ENCODE measurements at regions not wholly inside any gene's neighbourhood (a gene's known extent, or its start where the extent isn't known, plus 50 kb on each side); places are given as distances from the start of the nearest gene placed in this dataset.

DNA sequence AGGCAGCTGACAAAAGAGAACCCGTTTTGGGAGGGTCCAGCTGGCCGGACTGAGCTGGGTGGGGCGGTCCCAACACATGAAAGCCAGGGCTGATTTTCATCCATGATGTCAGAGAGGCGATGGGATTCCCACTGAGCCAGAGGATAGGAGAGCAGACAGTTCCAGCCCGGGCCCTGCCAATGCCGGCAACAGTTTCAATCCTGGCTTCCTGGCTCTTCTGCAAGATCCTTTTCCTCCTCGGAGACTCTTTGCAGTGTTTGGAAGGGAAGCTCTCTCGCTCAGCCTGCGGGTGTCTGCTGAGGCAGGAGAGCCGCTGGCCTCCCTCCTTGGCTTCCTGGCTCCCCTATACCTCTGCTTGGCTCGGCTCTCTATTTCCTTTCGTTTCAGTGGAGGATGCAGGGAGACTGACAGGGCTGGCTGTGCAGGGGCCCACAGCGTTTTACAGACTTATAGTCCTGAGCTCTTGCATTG lies 145.5 kb upstream of the SOX9 start:
- no peak for TF ChIP-seq EZH2 (IDR thresholded peaks at IDR 0.05; ENCODE audit: borderline replicate concordance, low read depth, low read length, poor library complexity, severe bottlenecking)
- TF ChIP-seq, protein P1, sequence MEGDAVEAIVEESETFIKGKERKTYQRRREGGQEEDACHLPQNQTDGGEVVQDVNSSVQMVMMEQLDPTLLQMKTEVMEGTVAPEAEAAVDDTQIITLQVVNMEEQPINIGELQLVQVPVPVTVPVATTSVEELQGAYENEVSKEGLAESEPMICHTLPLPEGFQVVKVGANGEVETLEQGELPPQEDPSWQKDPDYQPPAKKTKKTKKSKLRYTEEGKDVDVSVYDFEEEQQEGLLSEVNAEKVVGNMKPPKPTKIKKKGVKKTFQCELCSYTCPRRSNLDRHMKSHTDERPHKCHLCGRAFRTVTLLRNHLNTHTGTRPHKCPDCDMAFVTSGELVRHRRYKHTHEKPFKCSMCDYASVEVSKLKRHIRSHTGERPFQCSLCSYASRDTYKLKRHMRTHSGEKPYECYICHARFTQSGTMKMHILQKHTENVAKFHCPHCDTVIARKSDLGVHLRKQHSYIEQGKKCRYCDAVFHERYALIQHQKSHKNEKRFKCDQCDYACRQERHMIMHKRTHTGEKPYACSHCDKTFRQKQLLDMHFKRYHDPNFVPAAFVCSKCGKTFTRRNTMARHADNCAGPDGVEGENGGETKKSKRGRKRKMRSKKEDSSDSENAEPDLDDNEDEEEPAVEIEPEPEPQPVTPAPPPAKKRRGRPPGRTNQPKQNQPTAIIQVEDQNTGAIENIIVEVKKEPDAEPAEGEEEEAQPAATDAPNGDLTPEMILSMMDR (conservative IDR thresholded peaks at IDR 0.05; ENCODE audit: low read depth, low read length): no peak
- no peaks in the 10 kb centered on the region for H3K36me3 ChIP-seq (ENCODE audit: insufficient read depth, low read length, poor library complexity, severe bottlenecking)
- no peaks in the 10 kb centered on the region for H3K9me3 ChIP-seq (ENCODE audit: low read depth, low read length, poor library complexity, severe bottlenecking)
- intact Hi-C loops (cut with micrococcal nuclease; ENCODE audit: unreplicated experiment): no loop called here
- H3K27me3 ChIP-seq (replicated peaks; ENCODE audit: insufficient read depth, low read depth, low read length, poor library complexity): no peaks in the 10 kb centered on the region
- CTCF ChIA-PET: no interaction called here
- no peaks in the 10 kb centered on the region for H3K4me1 ChIP-seq (ENCODE audit: insufficient read depth, low read length, poor library complexity, severe bottlenecking)
- no peak overlapping the region for H3K27ac ChIP-seq (ENCODE audit: low read depth, low read length, poor library complexity, severe bottlenecking)
- POLR2A ChIA-PET (ENCODE audit: low non-redundant PET): no interaction called here
- BruUV-seq (replicated peaks): no TSS peak
- DNase-seq (ENCODE audit: low spot score): no peak
- no peak overlapping the region for H3K4me3 ChIP-seq (ENCODE audit: low read depth, low read length, poor library complexity, severe bottlenecking)

DNA sequence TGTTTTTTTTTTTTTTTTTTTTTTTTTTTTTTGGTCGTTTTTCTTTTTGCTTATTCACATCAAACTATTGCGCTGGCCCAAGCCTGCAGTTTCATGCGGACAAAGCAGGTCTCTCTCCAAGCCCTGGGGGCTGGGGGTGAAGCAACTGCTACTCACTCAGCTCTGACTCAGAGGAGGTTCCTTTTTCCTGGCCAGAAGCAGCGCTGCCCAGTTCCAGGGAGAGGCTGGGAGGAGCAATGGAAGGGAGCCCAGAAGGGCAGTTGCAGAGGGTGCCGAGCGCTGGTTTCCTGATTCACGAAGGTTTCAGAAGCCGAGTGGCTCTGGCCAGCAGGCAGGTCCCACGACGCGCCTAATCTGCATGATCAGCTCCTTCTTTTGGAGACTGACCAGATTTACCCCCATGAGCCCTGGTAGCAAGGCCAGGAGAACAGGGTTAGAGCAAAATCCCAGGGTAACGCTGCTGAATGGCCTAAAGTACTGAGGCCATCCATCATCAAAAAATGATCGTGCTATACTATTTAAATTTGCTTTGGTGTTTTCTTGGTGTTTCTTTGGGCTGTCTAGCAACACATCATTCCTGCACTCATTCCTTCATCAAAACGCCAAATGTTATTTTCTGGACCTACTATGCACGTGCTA lies 144.7 kb upstream of the SOX9 start:
- H3K4me1 ChIP-seq (ENCODE audit: insufficient read depth, low read length, poor library complexity, severe bottlenecking): no peaks in the 10 kb centered on the region
- H3K36me3 ChIP-seq (ENCODE audit: insufficient read depth, low read length, poor library complexity, severe bottlenecking): no peaks in the 10 kb centered on the region
- no peak overlapping the region for H3K27ac ChIP-seq (ENCODE audit: low read depth, low read length, poor library complexity, severe bottlenecking)
- no peaks in the 10 kb centered on the region for H3K27me3 ChIP-seq (replicated peaks; ENCODE audit: insufficient read depth, low read depth, low read length, poor library complexity)
- BruUV-seq (replicated peaks): no TSS peak
- intact Hi-C loops (cut with micrococcal nuclease; ENCODE audit: unreplicated experiment): no loop called here
- DNase-seq (ENCODE audit: low spot score): no peak
- POLR2A ChIA-PET (ENCODE audit: low non-redundant PET): no interaction called here
- CTCF ChIA-PET: no interaction called here
- TF ChIP-seq EZH2 (IDR thresholded peaks at IDR 0.05; ENCODE audit: borderline replicate concordance, low read depth, low read length, poor library complexity, severe bottlenecking): no peak
- TF ChIP-seq, protein P1 (conservative IDR thresholded peaks at IDR 0.05; ENCODE audit: low read depth, low read length): no peak
- no peaks in the 10 kb centered on the region for H3K9me3 ChIP-seq (ENCODE audit: low read depth, low read length, poor library complexity, severe bottlenecking)
- H3K4me3 ChIP-seq (ENCODE audit: low read depth, low read length, poor library complexity, severe bottlenecking): no peak overlapping the region

DNA sequence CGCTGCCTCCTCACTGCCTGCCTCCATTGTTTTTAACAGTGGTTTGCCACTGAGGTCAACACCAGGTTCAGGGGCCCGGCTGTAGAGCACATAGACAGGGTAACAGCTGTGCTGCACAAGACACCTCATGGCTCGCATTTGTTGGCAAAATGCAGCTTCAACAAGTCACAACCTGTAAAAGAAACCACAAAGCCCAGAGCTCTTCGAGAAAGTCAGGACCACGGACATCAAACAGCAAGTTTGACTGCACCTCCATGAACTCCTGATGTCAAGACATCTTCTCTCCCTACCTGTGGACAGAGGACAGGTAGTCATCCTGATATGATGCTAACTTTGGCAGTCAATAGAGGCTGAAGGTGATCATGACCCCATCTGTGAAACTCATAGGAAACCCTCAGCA lies 142.4 kb upstream of the SOX9 start:
- no peak for DNase-seq (ENCODE audit: low spot score)
- TF ChIP-seq EZH2 (IDR thresholded peaks at IDR 0.05; ENCODE audit: borderline replicate concordance, low read depth, low read length, poor library complexity, severe bottlenecking): no peak
- TF ChIP-seq, protein P1 (conservative IDR thresholded peaks at IDR 0.05; ENCODE audit: low read depth, low read length): no peak
- intact Hi-C loops (cut with micrococcal nuclease; ENCODE audit: unreplicated experiment): no loop called here
- H3K4me3 ChIP-seq (ENCODE audit: low read depth, low read length, poor library complexity, severe bottlenecking): no peak overlapping the region
- BruUV-seq (replicated peaks): no TSS peak
- no peaks in the 10 kb centered on the region for H3K4me1 ChIP-seq (ENCODE audit: insufficient read depth, low read length, poor library complexity, severe bottlenecking)
- no peaks in the 10 kb centered on the region for H3K27me3 ChIP-seq (replicated peaks; ENCODE audit: insufficient read depth, low read depth, low read length, poor library complexity)
- POLR2A ChIA-PET (ENCODE audit: low non-redundant PET): no interaction called here
- CTCF ChIA-PET: no interaction called here
- H3K27ac ChIP-seq (ENCODE audit: low read depth, low read length, poor library complexity, severe bottlenecking): no peak overlapping the region
- no peaks in the 10 kb centered on the region for H3K36me3 ChIP-seq (ENCODE audit: insufficient read depth, low read length, poor library complexity, severe bottlenecking)
- H3K9me3 ChIP-seq (ENCODE audit: low read depth, low read length, poor library complexity, severe bottlenecking): no peaks in the 10 kb centered on the region
